ENCODE measurements at regions not wholly inside any gene's neighbourhood (a gene's known extent, or its start where the extent isn't known, plus 50 kb on each side); places are given as distances from the start of the nearest gene placed in this dataset.

GRCh38 chr13:71254384-71254783, 612.6 kb downstream of the DACH1 start:
- TF ChIP-seq TSHZ2 (CRISPR knock-in tag; IDR thresholded peaks at IDR 0.05) (no peak), OSR1 (CRISPR knock-in tag; IDR thresholded peaks at IDR 0.05) (no peak), ARNTL (CRISPR knock-in tag; IDR thresholded peaks at IDR 0.05; ENCODE audit: borderline replicate concordance, low read depth) (no peak), BACH2 (CRISPR knock-in tag; IDR thresholded peaks at IDR 0.05; ENCODE audit: borderline replicate concordance) (no peak), GLIS3 (CRISPR knock-in tag; IDR thresholded peaks at IDR 0.05) (no peak), POU6F1 (CRISPR knock-in tag; IDR thresholded peaks at IDR 0.05; ENCODE audit: borderline replicate concordance, low read depth) (no peak), ZNF8 (CRISPR knock-in tag; IDR thresholded peaks at IDR 0.05) (no peak), ZFP30 (CRISPR knock-in tag; IDR thresholded peaks at IDR 0.05) (no peak), ZNF70 (CRISPR knock-in tag; IDR thresholded peaks at IDR 0.05) (no peak), TCF4 (CRISPR knock-in tag; IDR thresholded peaks at IDR 0.05; ENCODE audit: borderline replicate concordance) (no peak)
- TF ChIP-seq, protein P1, sequence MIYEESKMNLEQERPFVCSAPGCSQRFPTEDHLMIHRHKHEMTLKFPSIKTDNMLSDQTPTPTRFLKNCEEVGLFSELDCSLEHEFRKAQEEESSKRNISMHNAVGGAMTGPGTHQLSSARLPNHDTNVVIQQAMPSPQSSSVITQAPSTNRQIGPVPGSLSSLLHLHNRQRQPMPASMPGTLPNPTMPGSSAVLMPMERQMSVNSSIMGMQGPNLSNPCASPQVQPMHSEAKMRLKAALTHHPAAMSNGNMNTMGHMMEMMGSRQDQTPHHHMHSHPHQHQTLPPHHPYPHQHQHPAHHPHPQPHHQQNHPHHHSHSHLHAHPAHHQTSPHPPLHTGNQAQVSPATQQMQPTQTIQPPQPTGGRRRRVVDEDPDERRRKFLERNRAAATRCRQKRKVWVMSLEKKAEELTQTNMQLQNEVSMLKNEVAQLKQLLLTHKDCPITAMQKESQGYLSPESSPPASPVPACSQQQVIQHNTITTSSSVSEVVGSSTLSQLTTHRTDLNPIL (CRISPR knock-in tag; IDR thresholded peaks at IDR 0.05; ENCODE audit: low read depth): no peak
- TF ChIP-seq, protein P2, sequence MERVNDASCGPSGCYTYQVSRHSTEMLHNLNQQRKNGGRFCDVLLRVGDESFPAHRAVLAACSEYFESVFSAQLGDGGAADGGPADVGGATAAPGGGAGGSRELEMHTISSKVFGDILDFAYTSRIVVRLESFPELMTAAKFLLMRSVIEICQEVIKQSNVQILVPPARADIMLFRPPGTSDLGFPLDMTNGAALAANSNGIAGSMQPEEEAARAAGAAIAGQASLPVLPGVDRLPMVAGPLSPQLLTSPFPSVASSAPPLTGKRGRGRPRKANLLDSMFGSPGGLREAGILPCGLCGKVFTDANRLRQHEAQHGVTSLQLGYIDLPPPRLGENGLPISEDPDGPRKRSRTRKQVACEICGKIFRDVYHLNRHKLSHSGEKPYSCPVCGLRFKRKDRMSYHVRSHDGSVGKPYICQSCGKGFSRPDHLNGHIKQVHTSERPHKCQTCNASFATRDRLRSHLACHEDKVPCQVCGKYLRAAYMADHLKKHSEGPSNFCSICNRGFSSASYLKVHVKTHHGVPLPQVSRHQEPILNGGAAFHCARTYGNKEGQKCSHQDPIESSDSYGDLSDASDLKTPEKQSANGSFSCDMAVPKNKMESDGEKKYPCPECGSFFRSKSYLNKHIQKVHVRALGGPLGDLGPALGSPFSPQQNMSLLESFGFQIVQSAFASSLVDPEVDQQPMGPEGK (CRISPR knock-in tag; IDR thresholded peaks at IDR 0.05; ENCODE audit: borderline replicate concordance): no peak
- TF ChIP-seq, protein P3, sequence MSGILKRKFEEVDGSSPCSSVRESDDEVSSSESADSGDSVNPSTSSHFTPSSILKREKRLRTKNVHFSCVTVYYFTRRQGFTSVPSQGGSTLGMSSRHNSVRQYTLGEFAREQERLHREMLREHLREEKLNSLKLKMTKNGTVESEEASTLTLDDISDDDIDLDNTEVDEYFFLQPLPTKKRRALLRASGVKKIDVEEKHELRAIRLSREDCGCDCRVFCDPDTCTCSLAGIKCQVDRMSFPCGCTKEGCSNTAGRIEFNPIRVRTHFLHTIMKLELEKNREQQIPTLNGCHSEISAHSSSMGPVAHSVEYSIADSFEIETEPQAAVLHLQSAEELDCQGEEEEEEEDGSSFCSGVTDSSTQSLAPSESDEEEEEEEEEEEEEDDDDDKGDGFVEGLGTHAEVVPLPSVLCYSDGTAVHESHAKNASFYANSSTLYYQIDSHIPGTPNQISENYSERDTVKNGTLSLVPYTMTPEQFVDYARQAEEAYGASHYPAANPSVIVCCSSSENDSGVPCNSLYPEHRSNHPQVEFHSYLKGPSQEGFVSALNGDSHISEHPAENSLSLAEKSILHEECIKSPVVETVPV (CRISPR knock-in tag; IDR thresholded peaks at IDR 0.05): no peak

Data from SK-N-SH treated with all-trans-retinoic acid at 6 μM for 48 hours (cell line).